GM23338 (cell line): ENCODE measurements at regions not wholly inside any gene's neighbourhood (a gene's known extent, or its start where the extent isn't known, plus 50 kb on each side); places are given as distances from the start of the nearest gene placed in this dataset.

ENCODE experiments used
- ATAC-seq: fragments of 200-7000 bp; cut with Tn5 transposase; 3 replicates; pipeline ENCODE4 v1.9.1; 2020
- DNase-seq: peaks from one replicate; pipeline ENCODE4 v3.0.0-alpha.2; 2015; ENCODE audit warnings: low spot score
- H2AFZ ChIP-seq: fragments of 200-600 bp; sonication (generic); 2 replicates; pipeline ENCODE4 v1.8.0; 2016; ENCODE audit warnings: antibody characterized with exemption, mild to moderate bottlenecking, moderate library complexity
- H3F3A ChIP-seq: fragments of 200-600 bp; sonication (generic); replicated peaks from 2 replicates; pipeline ENCODE4 v1.8.0; 2017; ENCODE audit warnings: antibody characterized with exemption, mixed run types, low read depth
- H3K27ac ChIP-seq: fragments of 200-600 bp; sonication (generic); 2 replicates; pipeline ENCODE4 v1.6.1; 2016; ENCODE audit warnings: low read depth
- H3K27me3 ChIP-seq: fragments of 200-600 bp; sonication (generic); 2 replicates; pipeline ENCODE4 v1.8.0; 2016; ENCODE audit warnings: mild to moderate bottlenecking, mixed run types, moderate library complexity; ENCODE audit not compliant: insufficient read depth
- H3K36me3 ChIP-seq: fragments of 200-600 bp; sonication (generic); 2 replicates; pipeline ENCODE4 v1.8.0; 2016; ENCODE audit warnings: mild to moderate bottlenecking; ENCODE audit not compliant: insufficient read depth
- H3K4me1 ChIP-seq: fragments of 200-600 bp; sonication (generic); 2 replicates; pipeline ENCODE4 v1.8.0; 2016; ENCODE audit warnings: mild to moderate bottlenecking, moderate library complexity; ENCODE audit not compliant: insufficient read depth
- H3K4me2 ChIP-seq: fragments of 200-600 bp; sonication (generic); 2 replicates; pipeline ENCODE4 v1.7.1; 2017; ENCODE audit warnings: mixed run types
- H3K4me3 ChIP-seq: fragments of 200-600 bp; sonication (generic); 2 replicates; pipeline ENCODE4 v1.6.1; 2016; ENCODE audit warnings: mixed run types
- H3K79me2 ChIP-seq: fragments of 200-600 bp; sonication (generic); replicated peaks from 2 replicates; pipeline ENCODE4 v1.8.0; 2017; ENCODE audit warnings: mild to moderate bottlenecking; ENCODE audit not compliant: insufficient read depth
- H3K9me2 ChIP-seq: fragments of 200-600 bp; sonication (generic); 2 replicates; pipeline ENCODE4 v1.8.0; 2017; ENCODE audit not compliant: insufficient read depth
- H4K20me1 ChIP-seq: fragments of 200-600 bp; sonication (generic); replicated peaks from 2 replicates; pipeline ENCODE4 v1.8.0; 2017; ENCODE audit warnings: mild to moderate bottlenecking; ENCODE audit not compliant: insufficient read depth
- H3K27ac Mint-ChIP-seq: 2 replicates; pipeline ENCODE4 v1.8.0; 2020; ENCODE audit warnings: inconsistent platforms, mild to moderate bottlenecking, moderate library complexity, mixed read lengths
- H3K27me3 Mint-ChIP-seq: 3 replicates; pipeline ENCODE4 v1.8.0; 2022; ENCODE audit warnings: low read depth, mild to moderate bottlenecking, moderate library complexity, mixed read lengths, inconsistent platforms; ENCODE audit not compliant: insufficient read depth, poor library complexity
- H3K36me3 Mint-ChIP-seq: 3 replicates; pipeline ENCODE4 v1.8.0; 2021; ENCODE audit warnings: low read depth, mild to moderate bottlenecking, inconsistent platforms, moderate library complexity, mixed read lengths
- H3K4me1 Mint-ChIP-seq: 3 replicates; pipeline ENCODE4 v1.8.0; 2020; ENCODE audit warnings: mild to moderate bottlenecking, inconsistent platforms, mixed read lengths
- H3K4me3 Mint-ChIP-seq: 3 replicates; pipeline ENCODE4 v1.8.0; 2021; ENCODE audit warnings: moderate library complexity, mild to moderate bottlenecking, inconsistent platforms, mixed read lengths
- H3K9me3 Mint-ChIP-seq: 3 replicates; pipeline ENCODE4 v1.8.0; 2020; ENCODE audit warnings: moderate library complexity, mild to moderate bottlenecking, inconsistent platforms, mixed read lengths
- CREB1 ChIP-seq: fragments of 250-450 bp; sonication (Bioruptor Pico); IDR thresholded peaks from 2 replicates; pipeline ENCODE4 v1.5.0; 2020; ENCODE audit warnings: low read depth, mild to moderate bottlenecking, moderate library complexity
- EZH2phosphoT487 ChIP-seq: fragments of 200-600 bp; sonication (generic); IDR thresholded peaks from one replicate; pipeline ENCODE4 v1.8.1; 2018; ENCODE audit warnings: antibody characterized with exemption; ENCODE audit not compliant: unreplicated experiment
- NANOG ChIP-seq: IDR thresholded peaks from 2 replicates; pipeline ENCODE4 v1.6.1; 2016; ENCODE audit warnings: antibody characterized with exemption, borderline replicate concordance
- POLR2AphosphoS5 ChIP-seq: IDR thresholded peaks from 2 replicates; pipeline ENCODE4 v1.6.1; 2016; ENCODE audit warnings: antibody characterized with exemption, low read depth
- STAT1 ChIP-seq: IDR thresholded peaks from one replicate; pipeline ENCODE4 v1.6.1; 2016; ENCODE audit warnings: antibody characterized with exemption; ENCODE audit not compliant: unreplicated experiment
- ZNF114 ChIP-seq: fragments of 250-450 bp; sonication (Bioruptor Pico); IDR thresholded peaks from 2 replicates; pipeline ENCODE4 v1.5.0; 2020; ENCODE audit warnings: mild to moderate bottlenecking, moderate library complexity
- ZNF462 ChIP-seq: fragments of 250-450 bp; sonication (Bioruptor Pico); IDR thresholded peaks from 2 replicates; pipeline ENCODE4 v1.5.0; 2020; ENCODE audit warnings: mild to moderate bottlenecking, moderate library complexity
- TF ChIP-seq, protein P1 (sequence below), 2 experiments: fragments of 200-600 bp in 1 of 2; sonication (generic) in 1 of 2; conservative IDR thresholded peaks; 2 replicates each; pipeline versions ENCODE4 v1.5.1 to v1.6.1; 2016 to 2017; ENCODE audit warnings: antibody characterized with exemption in 2 of 2, low read depth in 2 of 2, mild to moderate bottlenecking in 2 of 2, moderate library complexity in 1 of 2
- TF ChIP-seq, protein P2 (sequence below): IDR thresholded peaks from 2 replicates; pipeline ENCODE4 v1.6.1; 2016; ENCODE audit warnings: antibody characterized with exemption
- TF ChIP-seq, protein P3 (sequence below): IDR thresholded peaks from one replicate; pipeline ENCODE4 v1.6.1; 2018; ENCODE audit warnings: antibody characterized with exemption; ENCODE audit not compliant: unreplicated experiment

- no peak for TF ChIP-seq STAT1
- no peak for TF ChIP-seq NANOG
- TF ChIP-seq, protein P1, sequence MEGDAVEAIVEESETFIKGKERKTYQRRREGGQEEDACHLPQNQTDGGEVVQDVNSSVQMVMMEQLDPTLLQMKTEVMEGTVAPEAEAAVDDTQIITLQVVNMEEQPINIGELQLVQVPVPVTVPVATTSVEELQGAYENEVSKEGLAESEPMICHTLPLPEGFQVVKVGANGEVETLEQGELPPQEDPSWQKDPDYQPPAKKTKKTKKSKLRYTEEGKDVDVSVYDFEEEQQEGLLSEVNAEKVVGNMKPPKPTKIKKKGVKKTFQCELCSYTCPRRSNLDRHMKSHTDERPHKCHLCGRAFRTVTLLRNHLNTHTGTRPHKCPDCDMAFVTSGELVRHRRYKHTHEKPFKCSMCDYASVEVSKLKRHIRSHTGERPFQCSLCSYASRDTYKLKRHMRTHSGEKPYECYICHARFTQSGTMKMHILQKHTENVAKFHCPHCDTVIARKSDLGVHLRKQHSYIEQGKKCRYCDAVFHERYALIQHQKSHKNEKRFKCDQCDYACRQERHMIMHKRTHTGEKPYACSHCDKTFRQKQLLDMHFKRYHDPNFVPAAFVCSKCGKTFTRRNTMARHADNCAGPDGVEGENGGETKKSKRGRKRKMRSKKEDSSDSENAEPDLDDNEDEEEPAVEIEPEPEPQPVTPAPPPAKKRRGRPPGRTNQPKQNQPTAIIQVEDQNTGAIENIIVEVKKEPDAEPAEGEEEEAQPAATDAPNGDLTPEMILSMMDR (conservative IDR thresholded peaks at IDR 0.05; ENCODE audit: low read depth in 2 of 2), result no peak
- no peak for TF ChIP-seq POLR2AphosphoS5
- TF ChIP-seq CREB1 (CRISPR knock-in tag), result no peak
- TF ChIP-seq, protein P2, sequence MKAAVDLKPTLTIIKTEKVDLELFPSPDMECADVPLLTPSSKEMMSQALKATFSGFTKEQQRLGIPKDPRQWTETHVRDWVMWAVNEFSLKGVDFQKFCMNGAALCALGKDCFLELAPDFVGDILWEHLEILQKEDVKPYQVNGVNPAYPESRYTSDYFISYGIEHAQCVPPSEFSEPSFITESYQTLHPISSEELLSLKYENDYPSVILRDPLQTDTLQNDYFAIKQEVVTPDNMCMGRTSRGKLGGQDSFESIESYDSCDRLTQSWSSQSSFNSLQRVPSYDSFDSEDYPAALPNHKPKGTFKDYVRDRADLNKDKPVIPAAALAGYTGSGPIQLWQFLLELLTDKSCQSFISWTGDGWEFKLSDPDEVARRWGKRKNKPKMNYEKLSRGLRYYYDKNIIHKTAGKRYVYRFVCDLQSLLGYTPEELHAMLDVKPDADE, result no peak
- no peak for TF ChIP-seq ZNF462
- no peak for TF ChIP-seq EZH2phosphoT487
- TF ChIP-seq, protein P3, sequence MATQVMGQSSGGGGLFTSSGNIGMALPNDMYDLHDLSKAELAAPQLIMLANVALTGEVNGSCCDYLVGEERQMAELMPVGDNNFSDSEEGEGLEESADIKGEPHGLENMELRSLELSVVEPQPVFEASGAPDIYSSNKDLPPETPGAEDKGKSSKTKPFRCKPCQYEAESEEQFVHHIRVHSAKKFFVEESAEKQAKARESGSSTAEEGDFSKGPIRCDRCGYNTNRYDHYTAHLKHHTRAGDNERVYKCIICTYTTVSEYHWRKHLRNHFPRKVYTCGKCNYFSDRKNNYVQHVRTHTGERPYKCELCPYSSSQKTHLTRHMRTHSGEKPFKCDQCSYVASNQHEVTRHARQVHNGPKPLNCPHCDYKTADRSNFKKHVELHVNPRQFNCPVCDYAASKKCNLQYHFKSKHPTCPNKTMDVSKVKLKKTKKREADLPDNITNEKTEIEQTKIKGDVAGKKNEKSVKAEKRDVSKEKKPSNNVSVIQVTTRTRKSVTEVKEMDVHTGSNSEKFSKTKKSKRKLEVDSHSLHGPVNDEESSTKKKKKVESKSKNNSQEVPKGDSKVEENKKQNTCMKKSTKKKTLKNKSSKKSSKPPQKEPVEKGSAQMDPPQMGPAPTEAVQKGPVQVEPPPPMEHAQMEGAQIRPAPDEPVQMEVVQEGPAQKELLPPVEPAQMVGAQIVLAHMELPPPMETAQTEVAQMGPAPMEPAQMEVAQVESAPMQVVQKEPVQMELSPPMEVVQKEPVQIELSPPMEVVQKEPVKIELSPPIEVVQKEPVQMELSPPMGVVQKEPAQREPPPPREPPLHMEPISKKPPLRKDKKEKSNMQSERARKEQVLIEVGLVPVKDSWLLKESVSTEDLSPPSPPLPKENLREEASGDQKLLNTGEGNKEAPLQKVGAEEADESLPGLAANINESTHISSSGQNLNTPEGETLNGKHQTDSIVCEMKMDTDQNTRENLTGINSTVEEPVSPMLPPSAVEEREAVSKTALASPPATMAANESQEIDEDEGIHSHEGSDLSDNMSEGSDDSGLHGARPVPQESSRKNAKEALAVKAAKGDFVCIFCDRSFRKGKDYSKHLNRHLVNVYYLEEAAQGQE, result no peak
- TF ChIP-seq ZNF114, result no peak
- H3K36me3 ChIP-seq, result no peaks in the 10 kb centered on the region
- H3K27ac ChIP-seq, result no peak overlapping the region
- H2AFZ ChIP-seq, result no peak overlapping the region
- no peak for ATAC-seq
- Mint-ChIP-seq H3K4me1 (no peaks in the 10 kb centered on the region), H3K27ac (no peak overlapping the region), H3K4me3 (no peak overlapping the region), H3K27me3 (no peaks in the 10 kb centered on the region), H3K36me3 (peaks cover 17% of the 10 kb centered on the region), H3K9me3 (peaks cover 17% of the 10 kb centered on the region; the same call in 2 of the 3 replicates)
- no peaks in the 10 kb centered on the region for H3K79me2 ChIP-seq
- H3K4me3 ChIP-seq, result no peak overlapping the region
- no peaks in the 10 kb centered on the region for H3K9me2 ChIP-seq
- H3F3A ChIP-seq, result no peaks in the 10 kb centered on the region
- DNase-seq, result no peak
- no peaks in the 10 kb centered on the region for H4K20me1 ChIP-seq
- H3K4me2 ChIP-seq, result no peak overlapping the region
- no peaks in the 10 kb centered on the region for H3K27me3 ChIP-seq
- H3K4me1 ChIP-seq, result no peaks in the 10 kb centered on the region
Observed at GRCh38 chr1:56345831-56346230, 233.5 kb downstream of the PLPP3 start.
